HepG2 (cell line): ENCODE measurements at regions not wholly inside any gene's neighbourhood (a gene's known extent, or its start where the extent isn't known, plus 50 kb on each side); places are given as distances from the start of the nearest gene placed in this dataset.

Experiments
- ATAC-seq: fragments of 200-7000 bp; cut with Tn5 transposase; 3 replicates; pipeline ENCODE4 v1.9.1; 2020; ENCODE audit warnings: mild to moderate bottlenecking, moderate library complexity
- BruUV-seq: library from RNA; stranded (reverse); fragments of 400-500 nt; replicated peaks from 2 replicates; lab custom pipeline; 2021; lab: Mats Ljungman, UMichigan
- CTCF ChIA-PET: fragments of 300-600 bp; formaldehyde crosslinking; extraction: SDS; loops from one replicate; lab custom pipeline; 2021; ENCODE audit warnings: low total read pairs, inconsistent platforms, low intra/inter-chr PET ratio; lab: Yijun Ruan, JAX
- POLR2A ChIA-PET: fragments of 350-600 bp; sonication (Branson Sonifier 250); formaldehyde crosslinking; loops from one replicate; lab custom pipeline; 2020; ENCODE audit warnings: antibody characterized with exemption, inconsistent platforms; lab: Yijun Ruan, JAX
- DNase-seq: peaks from one replicate; pipeline ENCODE4 v3.0.0-alpha.2; 2015; ENCODE audit warnings: low spot score
- FAIRE-seq: peaks from 3 replicates; lab custom pipeline; 2011; peaks lifted over from hg19 to GRCh38; lab: Jason Lieb, UNC
- H2AFZ ChIP-seq: one replicate; pipeline ENCODE4 v1.6.1; 2011; ENCODE audit warnings: low read length, inconsistent platforms
- H3K27ac ChIP-seq: fragments of 300-600 bp; 3 replicates; pipeline ENCODE4 v1.8.0; 2011; ENCODE audit warnings: mixed run types, mild to moderate bottlenecking, mixed read lengths, low read length, inconsistent platforms; ENCODE audit not compliant: insufficient read depth; ENCODE audit errors: extremely low read length
- H3K27me3 ChIP-seq, 2 experiments: fragments of 200-600 bp in 1 of 2; 2 replicates in 1 of 2; 3 replicates in 1 of 2; pipeline versions ENCODE4 v1.6.0 to v1.8.0; 2011; ENCODE audit warnings: low read length in 2 of 2, mild to moderate bottlenecking in 2 of 2, moderate library complexity in 2 of 2, inconsistent platforms in 1 of 2; ENCODE audit not compliant: insufficient read depth in 2 of 2, control insufficient read depth in 1 of 2
- H3K36me3 ChIP-seq, 2 experiments: fragments of 200-600 bp in 1 of 2; replicated peaks in 1 of 2; 2 replicates in 1 of 2; 3 replicates in 1 of 2; pipeline versions ENCODE4 v1.5.1 to v1.8.0; 2011; ENCODE audit warnings: low read length in 2 of 2, inconsistent platforms in 1 of 2; ENCODE audit not compliant: insufficient read depth in 2 of 2, control insufficient read depth in 1 of 2
- H3K4me1 ChIP-seq: 2 replicates; pipeline ENCODE4 v1.5.1; 2012; ENCODE audit warnings: low read length, inconsistent platforms; ENCODE audit not compliant: insufficient read depth
- H3K4me2 ChIP-seq: 2 replicates; pipeline ENCODE4 v1.6.0; 2011; ENCODE audit warnings: low read depth, low read length, inconsistent platforms
- H3K4me3 ChIP-seq, 3 experiments: fragments of 200-600 bp in 1 of 3; sonication (generic), shearing (Covaris generic) in 1 of 3; replicated peaks in 1 of 3; 2 replicates each; pipeline ENCODE4 v1.5.1; 2011 to 2016; ENCODE audit warnings: low read length in 3 of 3, inconsistent platforms in 2 of 3, low read depth in 2 of 3, mild to moderate bottlenecking in 2 of 3, control low read depth in 1 of 3, mixed read lengths in 1 of 3; ENCODE audit not compliant: insufficient read depth in 1 of 3
- H3K79me2 ChIP-seq: one replicate; pipeline ENCODE4 v1.6.1; 2011; ENCODE audit warnings: low read length, inconsistent platforms; ENCODE audit not compliant: insufficient read depth
- H3K9ac ChIP-seq: 2 replicates; pipeline ENCODE4 v1.6.0; 2011; ENCODE audit warnings: mild to moderate bottlenecking, low read depth, low read length, inconsistent platforms; ENCODE audit not compliant: insufficient read depth
- H3K9me3 ChIP-seq: 2 replicates; pipeline ENCODE4 v1.5.1; 2012; ENCODE audit warnings: mild to moderate bottlenecking, low read length
- H4K20me1 ChIP-seq: 2 replicates; pipeline ENCODE4 v1.6.0; 2011; ENCODE audit warnings: inconsistent platforms, mild to moderate bottlenecking, low read length, moderate library complexity; ENCODE audit not compliant: insufficient read depth
- ARNT2 ChIP-seq: sonication (generic); formaldehyde crosslinking; IDR thresholded peaks from 2 replicates; pipeline ENCODE4 v1.8.0; 2022; ENCODE audit warnings: mild to moderate bottlenecking, low read depth, missing genetic modification reagents, moderate library complexity
- CENPX ChIP-seq: sonication (generic); formaldehyde crosslinking; IDR thresholded peaks from 2 replicates; pipeline ENCODE4 v1.9.0; 2021; ENCODE audit warnings: mild to moderate bottlenecking, missing genetic modification reagents, moderate library complexity
- RBM22 ChIP-seq: fragments of 200-400 bp; formaldehyde crosslinking; optimal IDR thresholded peaks from 2 replicates; pipeline ENCODE3; 2017; ENCODE audit warnings: mild to moderate bottlenecking, low read length, moderate library complexity
- ZBTB10 ChIP-seq: sonication (generic); formaldehyde crosslinking; IDR thresholded peaks from 2 replicates; pipeline ENCODE4 v1.4.0; 2020; ENCODE audit warnings: missing genetic modification reagents, borderline replicate concordance
- ZFP62 ChIP-seq: sonication (generic); formaldehyde crosslinking; IDR thresholded peaks from 2 replicates; pipeline ENCODE4 v1.4.0; 2020; ENCODE audit warnings: missing genetic modification reagents
- ZNF558 ChIP-seq: sonication (generic); formaldehyde crosslinking; IDR thresholded peaks from 2 replicates; pipeline ENCODE4 v1.9.0; 2022; ENCODE audit warnings: mild to moderate bottlenecking, missing genetic modification reagents, borderline replicate concordance
- ZNF672 ChIP-seq: sonication (generic); formaldehyde crosslinking; IDR thresholded peaks from 2 replicates; pipeline ENCODE4 v1.8.1; 2022; ENCODE audit warnings: missing genetic modification reagents
- ZNF83 ChIP-seq: sonication (generic); formaldehyde crosslinking; IDR thresholded peaks from 2 replicates; pipeline ENCODE4 v1.4.0; 2020; ENCODE audit warnings: missing genetic modification reagents, mild to moderate bottlenecking, borderline replicate concordance
- WGBS: methylation state at CpG from one replicate; pipeline ENCODE4 v1.1.6; 2017; ENCODE audit warnings: low lambda C conversion rate; 5-methylcytosine and 5-hydroxymethylcytosine counted together
- in situ Hi-C: cut with HindIII; loops from 2 replicates; pipeline ENCODE4 v1.10.0; 2017; ENCODE audit warnings: low pct_unique_long_range_greater_than_20kb; ENCODE audit not compliant: extremely low pct_ligation_motif_present
- intact Hi-C: fragments of 100-400 bp; cut with micrococcal nuclease; formaldehyde crosslinking; loops from one replicate; pipeline ENCODE4 v1.10.0; 2022; ENCODE audit not compliant: unreplicated experiment
- TF ChIP-seq, protein P1 (sequence below): sonication (generic); formaldehyde crosslinking; IDR thresholded peaks from 2 replicates; pipeline ENCODE4 v1.5.0; 2020; ENCODE audit warnings: mild to moderate bottlenecking, missing genetic modification reagents
- TF ChIP-seq, protein P2 (sequence below): sonication (generic); formaldehyde crosslinking; IDR thresholded peaks from 2 replicates; pipeline ENCODE4 v1.4.0; 2020; ENCODE audit warnings: missing genetic modification reagents

DNA sequence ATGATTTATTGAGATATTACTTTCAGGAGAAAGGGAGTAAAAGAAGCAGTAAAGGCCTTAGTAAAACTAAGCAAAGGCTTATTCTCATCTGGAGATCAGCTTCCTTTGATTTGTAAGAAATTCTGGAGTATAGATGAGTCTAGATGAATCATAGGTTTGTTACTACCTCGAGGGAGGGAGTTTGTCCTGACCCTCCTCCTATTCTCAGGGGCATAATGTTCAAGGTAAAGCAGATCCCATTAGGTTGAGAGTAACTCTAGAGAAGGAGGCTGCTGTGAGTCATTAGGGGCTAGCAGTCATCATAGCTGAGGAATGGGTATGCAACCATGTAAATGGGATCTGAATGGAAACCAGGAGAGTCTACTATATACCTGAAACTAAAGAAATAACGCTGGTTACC is 155.5 kb upstream of the MOCS2 start:
- no peaks in the 10 kb centered on the region for H3K9me3 ChIP-seq
- H4K20me1 ChIP-seq, result no peaks in the 10 kb centered on the region
- POLR2A ChIA-PET, result no interaction called here
- no peaks in the 10 kb centered on the region for H3K36me3 ChIP-seq
- no peak overlapping the region for H3K4me2 ChIP-seq
- intact Hi-C loops (no loop called here), in situ Hi-C loops (loop anchor here (10.0 kb wide), 1 partner anchor 950 kb away; no protein-coding TSS in a partner anchor)
- H3K4me3 ChIP-seq, result no peak overlapping the region
- CTCF ChIA-PET, result no interaction called here
- 0 out of 2 replicates have a peak, but pooled peaks cover 5% of the 10 kb centered on the region for H3K4me1 ChIP-seq
- DNase-seq (no peak), ATAC-seq (no peak), FAIRE-seq (no peak)
- no peaks in the 10 kb centered on the region for H3K27me3 ChIP-seq
- H3K9ac ChIP-seq, result no peak overlapping the region
- H3K79me2 ChIP-seq, result no peaks in the 10 kb centered on the region
- H3K27ac ChIP-seq, result no peak overlapping the region
- no peak overlapping the region for H2AFZ ChIP-seq
- 0% methylated on average over 2 of the region's 2 CpGs for WGBS
- no TSS peak for BruUV-seq
- TF ChIP-seq CENPX (CRISPR knock-in tag) (no peak), ZNF83 (CRISPR knock-in tag) (no peak), ZNF672 (CRISPR knock-in tag) (no peak), ZFP62 (CRISPR knock-in tag) (no peak), ARNT2 (CRISPR knock-in tag) (no peak), RBM22 (no peak), ZNF558 (CRISPR knock-in tag) (no peak), ZBTB10 (CRISPR knock-in tag) (no peak)
- TF ChIP-seq, protein P1, sequence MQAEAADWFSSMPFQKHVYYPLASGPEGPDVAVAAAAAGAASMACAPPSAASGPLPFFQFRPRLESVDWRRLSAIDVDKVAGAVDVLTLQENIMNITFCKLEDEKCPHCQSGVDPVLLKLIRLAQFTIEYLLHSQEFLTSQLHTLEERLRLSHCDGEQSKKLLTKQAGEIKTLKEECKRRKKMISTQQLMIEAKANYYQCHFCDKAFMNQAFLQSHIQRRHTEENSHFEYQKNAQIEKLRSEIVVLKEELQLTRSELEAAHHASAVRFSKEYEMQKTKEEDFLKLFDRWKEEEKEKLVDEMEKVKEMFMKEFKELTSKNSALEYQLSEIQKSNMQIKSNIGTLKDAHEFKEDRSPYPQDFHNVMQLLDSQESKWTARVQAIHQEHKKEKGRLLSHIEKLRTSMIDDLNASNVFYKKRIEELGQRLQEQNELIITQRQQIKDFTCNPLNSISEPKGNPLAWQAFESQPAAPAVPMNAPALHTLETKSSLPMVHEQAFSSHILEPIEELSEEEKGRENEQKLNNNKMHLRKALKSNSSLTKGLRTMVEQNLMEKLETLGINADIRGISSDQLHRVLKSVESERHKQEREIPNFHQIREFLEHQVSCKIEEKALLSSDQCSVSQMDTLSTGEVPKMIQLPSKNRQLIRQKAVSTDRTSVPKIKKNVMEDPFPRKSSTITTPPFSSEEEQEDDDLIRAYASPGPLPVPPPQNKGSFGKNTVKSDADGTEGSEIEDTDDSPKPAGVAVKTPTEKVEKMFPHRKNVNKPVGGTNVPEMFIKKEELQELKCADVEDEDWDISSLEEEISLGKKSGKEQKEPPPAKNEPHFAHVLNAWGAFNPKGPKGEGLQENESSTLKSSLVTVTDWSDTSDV, result no peak
- TF ChIP-seq, protein P2, sequence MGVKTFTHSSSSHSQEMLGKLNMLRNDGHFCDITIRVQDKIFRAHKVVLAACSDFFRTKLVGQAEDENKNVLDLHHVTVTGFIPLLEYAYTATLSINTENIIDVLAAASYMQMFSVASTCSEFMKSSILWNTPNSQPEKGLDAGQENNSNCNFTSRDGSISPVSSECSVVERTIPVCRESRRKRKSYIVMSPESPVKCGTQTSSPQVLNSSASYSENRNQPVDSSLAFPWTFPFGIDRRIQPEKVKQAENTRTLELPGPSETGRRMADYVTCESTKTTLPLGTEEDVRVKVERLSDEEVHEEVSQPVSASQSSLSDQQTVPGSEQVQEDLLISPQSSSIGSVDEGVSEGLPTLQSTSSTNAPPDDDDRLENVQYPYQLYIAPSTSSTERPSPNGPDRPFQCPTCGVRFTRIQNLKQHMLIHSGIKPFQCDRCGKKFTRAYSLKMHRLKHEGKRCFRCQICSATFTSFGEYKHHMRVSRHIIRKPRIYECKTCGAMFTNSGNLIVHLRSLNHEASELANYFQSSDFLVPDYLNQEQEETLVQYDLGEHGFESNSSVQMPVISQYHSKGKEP (CRISPR knock-in tag), result no peak
